ENCODE measurements at regions not wholly inside any gene's neighbourhood (a gene's known extent, or its start where the extent isn't known, plus 50 kb on each side); places are given as distances from the start of the nearest gene placed in this dataset.

- no peak for TF ChIP-seq CTCF (IDR thresholded peaks at IDR 0.05)
- no peak for TF ChIP-seq POLR2A (IDR thresholded peaks at IDR 0.05)
- TF ChIP-seq EP300 (IDR thresholded peaks at IDR 0.05), result no peak
- no peak for TF ChIP-seq POLR2AphosphoS5 (IDR thresholded peaks at IDR 0.05)
- no peak for ATAC-seq
- Histone ChIP-seq H3K4me3 (no peak overlapping the region), H3K27me3 (no peaks in the 10 kb centered on the region), H3K4me1 (no peaks in the 10 kb centered on the region), H3K36me3 (no peaks in the 10 kb centered on the region), H3K27ac (no peak overlapping the region), H3K9me3 (no peaks in the 10 kb centered on the region)
- 68 to 75% methylated on average over 3 of the region's 3 CpGs for WGBS, 2 donors (ENCODE audit: low coverage in 1 of 2)
Observed at GRCh38 chr13:60925686-60926085, 490.0 kb downstream of the PCDH20 start.

GRCh38 chr13:60924856-60925255 lies 490.8 kb downstream of the PCDH20 start:
- Histone ChIP-seq H3K4me1 (no peaks in the 10 kb centered on the region), H3K27me3 (no peaks in the 10 kb centered on the region), H3K36me3 (no peaks in the 10 kb centered on the region), H3K27ac (no peak overlapping the region), H3K4me3 (no peak overlapping the region), H3K9me3 (no peaks in the 10 kb centered on the region)
- WGBS, 2 donors (ENCODE audit: low coverage in 1 of 2), result 73 to 93% methylated on average over 2 of the region's 2 CpGs
- ATAC-seq, result no peak
- TF ChIP-seq POLR2A (IDR thresholded peaks at IDR 0.05) (no peak), EP300 (IDR thresholded peaks at IDR 0.05) (no peak), CTCF (IDR thresholded peaks at IDR 0.05) (no peak)

GRCh38 chr13:60922576-60923231 lies 492.9 kb downstream of the PCDH20 start:
- ATAC-seq, result peak; percentile 16
- Histone ChIP-seq H3K4me1 (no peaks in the 10 kb centered on the region), H3K27ac (no peak overlapping the region), H3K27me3 (no peaks in the 10 kb centered on the region), H3K36me3 (no peaks in the 10 kb centered on the region), H3K9me3 (no peaks in the 10 kb centered on the region), H3K4me3 (no peak overlapping the region)
- 15 to 23% methylated on average over 6 of the region's 6 CpGs for WGBS, 2 donors (ENCODE audit: low coverage in 1 of 2)
- TF ChIP-seq POLR2AphosphoS5 (IDR thresholded peaks at IDR 0.05) (no peak), EP300 (IDR thresholded peaks at IDR 0.05) (no peak), CTCF (IDR thresholded peaks at IDR 0.05) (no peak), POLR2A (IDR thresholded peaks at IDR 0.05) (no peak)

- ATAC-seq, result no peak
- H3K27ac ChIP-seq, result no peak overlapping the region
- H3K36me3 ChIP-seq, result no peaks in the 10 kb centered on the region
- H3K9me3 ChIP-seq, result no peaks in the 10 kb centered on the region
- H3K4me3 ChIP-seq, result no peak overlapping the region
- H3K4me1 ChIP-seq, result no peaks in the 10 kb centered on the region
- no peaks in the 10 kb centered on the region for H3K27me3 ChIP-seq
- TF ChIP-seq CTCF (IDR thresholded peaks at IDR 0.05), result no peak
- TF ChIP-seq POLR2A (IDR thresholded peaks at IDR 0.05), result no peak
- no peak for TF ChIP-seq POLR2AphosphoS5 (IDR thresholded peaks at IDR 0.05)
- no peak for TF ChIP-seq EP300 (IDR thresholded peaks at IDR 0.05)
- WGBS, 2 donors (ENCODE audit: low coverage in 1 of 2), result 50 to 81% methylated on average over 1 of the region's 1 CpG
Observed at GRCh38 chr13:60893801-60894200, 496.8 kb downstream of the TDRD3 start.

- Histone ChIP-seq H3K4me3 (no peak overlapping the region), H3K9me3 (no peaks in the 10 kb centered on the region), H3K36me3 (no peaks in the 10 kb centered on the region), H3K4me1 (no peaks in the 10 kb centered on the region), H3K27ac (no peak overlapping the region), H3K27me3 (no peaks in the 10 kb centered on the region)
- WGBS, 2 donors (ENCODE audit: low coverage in 1 of 2), result 65 to 90% methylated on average over 2 of the region's 2 CpGs
- no peak for TF ChIP-seq EP300 (IDR thresholded peaks at IDR 0.05)
- TF ChIP-seq POLR2AphosphoS5 (IDR thresholded peaks at IDR 0.05), result no peak
- TF ChIP-seq CTCF (IDR thresholded peaks at IDR 0.05), result no peak
- no peak for TF ChIP-seq POLR2A (IDR thresholded peaks at IDR 0.05)
- no peak for ATAC-seq
Observed at GRCh38 chr13:60887711-60888110, 490.7 kb downstream of the TDRD3 start.

All from gastroesophageal sphincter (tissue), 4 donors.